HUES6 (cell line): ENCODE measurements at regions not wholly inside any gene's neighbourhood (a gene's known extent, or its start where the extent isn't known, plus 50 kb on each side); places are given as distances from the start of the nearest gene placed in this dataset.

ENCODE experiments used
- H3K27ac ChIP-seq: 2 replicates; pipeline ENCODE4 v1.7.0; 2013; ENCODE audit warnings: low read depth, mild to moderate bottlenecking, low read length, inconsistent platforms
- H3K27me3 ChIP-seq: 2 replicates; pipeline ENCODE4 v1.6.1; 2013; ENCODE audit warnings: low read length; ENCODE audit not compliant: control insufficient read depth, insufficient read depth
- H3K36me3 ChIP-seq: 2 replicates; pipeline ENCODE4 v1.6.1; 2013; ENCODE audit warnings: low read length; ENCODE audit not compliant: control insufficient read depth, insufficient read depth
- H3K4me1 ChIP-seq: 2 replicates; pipeline ENCODE4 v1.6.1; 2013; ENCODE audit warnings: low read length; ENCODE audit not compliant: control insufficient read depth, insufficient read depth
- H3K4me3 ChIP-seq: 2 replicates; pipeline ENCODE4 v1.5.1; 2013; ENCODE audit warnings: low read depth, low read length
- H3K9ac ChIP-seq: one replicate; pipeline ENCODE4 v1.6.1; 2013; ENCODE audit warnings: mild to moderate bottlenecking, low read length
- H3K9me3 ChIP-seq: 2 replicates; pipeline ENCODE4 v1.6.1; 2013; ENCODE audit warnings: low read depth, low read length; ENCODE audit not compliant: control insufficient read depth, insufficient read depth

DNA sequence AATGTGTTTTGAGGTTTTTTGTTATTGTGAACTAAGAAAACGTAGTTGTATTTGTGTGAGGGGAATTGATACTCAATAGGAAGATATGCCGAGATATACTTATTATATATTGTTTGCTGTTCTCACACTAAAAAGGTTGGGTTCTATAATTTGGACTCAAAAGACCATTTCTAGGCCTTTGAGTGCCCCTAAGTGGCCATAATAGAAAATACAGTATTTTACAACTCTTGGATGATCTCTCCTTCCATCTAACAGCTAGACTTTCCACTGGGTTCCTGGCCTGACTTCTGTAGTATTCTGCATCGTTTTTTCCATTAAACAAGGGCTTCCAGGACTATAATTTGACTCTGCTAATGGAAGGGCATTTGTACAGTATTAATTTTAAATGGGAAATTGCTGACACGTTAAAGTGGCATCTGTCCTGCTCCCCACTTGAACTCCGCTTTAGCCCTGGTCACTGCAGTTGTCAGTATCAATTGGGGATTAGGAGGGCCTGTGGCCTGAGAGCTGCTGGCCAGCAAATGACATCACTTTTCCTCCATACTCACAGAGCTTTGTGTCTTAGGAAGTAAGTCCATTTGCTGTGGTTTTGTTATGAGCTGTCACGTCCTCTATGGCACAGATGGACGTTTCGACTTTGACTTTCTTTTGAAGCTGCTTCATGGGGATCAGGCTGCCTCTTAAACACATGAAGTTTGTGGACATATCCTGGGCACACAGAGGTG lies 176.9 kb downstream of the SLIT2 start:
- H3K4me1 ChIP-seq, result peaks cover 6% of the 10 kb centered on the region; the same call in 1 of the 2 replicates
- H3K27ac ChIP-seq, result no peak overlapping the region
- H3K9me3 ChIP-seq, result no peaks in the 10 kb centered on the region
- H3K4me3 ChIP-seq, result no peak overlapping the region
- no peak overlapping the region for H3K9ac ChIP-seq
- H3K27me3 ChIP-seq, result no peaks in the 10 kb centered on the region
- H3K36me3 ChIP-seq, result no peaks in the 10 kb centered on the region

DNA sequence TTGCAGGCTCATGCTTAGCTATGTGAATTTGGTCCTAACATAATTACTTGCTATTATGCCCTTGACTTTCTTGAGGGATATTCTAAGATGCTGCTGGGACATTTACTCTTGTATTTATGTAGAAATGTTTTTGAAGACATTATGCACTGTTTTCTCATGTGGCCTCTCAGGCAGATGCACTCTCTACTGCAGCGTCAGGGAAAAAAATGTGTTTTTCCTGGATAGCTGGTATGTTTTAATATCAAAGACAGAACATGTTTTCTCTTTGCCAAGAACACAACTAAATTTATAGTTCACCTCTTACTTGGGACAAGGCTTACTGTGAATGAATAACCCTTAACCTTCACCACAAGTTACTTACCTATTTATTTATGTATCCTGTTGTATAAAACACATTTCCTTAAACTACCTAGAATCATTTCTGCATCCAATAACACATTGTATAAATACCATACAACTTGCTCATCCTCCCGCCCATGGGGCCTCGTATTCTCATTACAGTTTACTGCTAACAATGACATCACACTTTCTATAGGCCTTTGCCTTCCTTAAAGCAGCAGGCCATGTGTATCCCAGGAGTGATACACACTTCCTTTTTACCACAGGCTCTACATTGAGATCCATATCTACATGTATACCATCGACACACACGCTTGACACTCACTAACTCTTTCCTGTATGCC lies 178.7 kb downstream of the SLIT2 start:
- no peaks in the 10 kb centered on the region for H3K36me3 ChIP-seq
- no peaks in the 10 kb centered on the region for H3K9me3 ChIP-seq
- H3K9ac ChIP-seq, result no peak overlapping the region
- no peak overlapping the region for H3K4me3 ChIP-seq
- peaks cover 6% of the 10 kb centered on the region; the same call in 1 of the 2 replicates for H3K4me1 ChIP-seq
- no peak overlapping the region for H3K27ac ChIP-seq
- no peaks in the 10 kb centered on the region for H3K27me3 ChIP-seq

DNA sequence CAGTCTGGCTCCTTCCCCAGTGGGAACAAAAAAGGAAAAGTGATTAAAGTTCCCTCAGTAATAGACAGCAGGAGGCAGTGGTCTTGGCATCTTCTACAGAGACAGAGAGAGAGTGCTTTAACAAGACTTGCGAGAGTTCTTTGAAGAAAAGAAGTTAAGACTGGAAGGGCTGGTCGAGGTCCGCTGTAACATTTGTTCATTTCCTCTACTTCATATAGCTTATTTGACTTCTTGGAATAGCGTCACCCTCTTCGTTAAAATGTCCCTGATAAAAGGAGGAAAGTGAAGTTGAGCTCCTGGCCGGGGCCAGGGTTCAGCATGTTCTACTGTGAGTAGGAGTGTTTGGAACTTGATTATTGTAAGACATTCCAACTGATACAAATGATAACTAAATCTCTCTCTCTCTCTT lies 179.8 kb downstream of the SLIT2 start:
- Histone ChIP-seq H3K36me3 (no peaks in the 10 kb centered on the region), H3K4me1 (peaks cover 6% of the 10 kb centered on the region; the same call in 1 of the 2 replicates), H3K9ac (no peak overlapping the region), H3K27ac (no peak overlapping the region), H3K4me3 (no peak overlapping the region), H3K9me3 (no peaks in the 10 kb centered on the region), H3K27me3 (no peaks in the 10 kb centered on the region)

DNA sequence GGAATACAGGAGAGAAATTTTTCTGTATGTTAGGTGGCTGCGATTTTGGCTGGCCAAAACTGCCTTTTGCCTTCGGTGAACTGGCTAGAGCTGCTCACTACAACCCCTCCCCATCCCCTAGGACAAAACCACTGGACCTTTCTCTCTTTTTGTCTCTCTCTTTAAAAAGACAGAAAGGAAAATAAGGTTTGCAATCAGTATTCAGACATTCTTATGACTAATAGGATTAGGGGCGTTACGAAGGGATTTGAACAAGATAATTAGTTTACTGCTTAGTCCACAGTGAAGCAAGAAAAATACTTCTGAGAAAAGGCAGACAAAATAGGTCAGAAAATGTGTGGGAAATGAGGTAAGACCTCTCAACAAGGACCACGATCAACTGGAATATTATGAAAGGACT lies 180.4 kb downstream of the SLIT2 start:
- H3K9ac ChIP-seq, result no peak overlapping the region
- no peak overlapping the region for H3K4me3 ChIP-seq
- no peaks in the 10 kb centered on the region for H3K36me3 ChIP-seq
- peaks cover 6% of the 10 kb centered on the region; the same call in 1 of the 2 replicates for H3K4me1 ChIP-seq
- no peaks in the 10 kb centered on the region for H3K27me3 ChIP-seq
- no peaks in the 10 kb centered on the region for H3K9me3 ChIP-seq
- no peak overlapping the region for H3K27ac ChIP-seq

DNA sequence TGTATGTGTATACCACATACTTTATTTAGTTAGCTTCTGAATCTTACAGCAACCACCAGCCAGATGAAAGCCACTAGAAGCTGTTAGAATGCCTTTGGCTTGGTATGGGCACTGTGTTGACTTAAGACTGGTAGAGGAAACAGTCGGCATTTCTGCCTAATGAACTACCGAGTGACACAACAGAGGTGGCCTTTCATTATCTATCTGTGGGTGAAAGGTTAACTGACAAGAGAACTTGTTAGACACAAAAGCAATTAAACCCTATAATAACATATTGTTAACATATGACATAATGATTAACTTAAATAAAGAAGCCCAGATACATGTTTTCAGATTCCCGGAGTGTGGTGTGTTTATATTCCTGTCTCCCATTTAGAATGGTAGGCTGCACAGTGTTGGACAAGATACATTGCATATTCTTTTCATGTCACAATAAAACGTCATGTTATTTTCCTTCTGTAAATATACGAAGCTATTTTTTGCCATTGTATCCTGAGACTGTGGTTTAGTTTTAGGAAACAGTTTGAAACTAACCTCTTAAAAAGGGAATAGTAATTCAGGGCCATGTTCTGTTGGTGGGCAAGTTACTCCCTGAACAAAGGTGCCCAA lies 181.5 kb downstream of the SLIT2 start:
- no peaks in the 10 kb centered on the region for H3K27me3 ChIP-seq
- no peak overlapping the region for H3K4me3 ChIP-seq
- H3K4me1 ChIP-seq, result peaks cover 6% of the 10 kb centered on the region; the same call in 1 of the 2 replicates
- no peaks in the 10 kb centered on the region for H3K9me3 ChIP-seq
- H3K9ac ChIP-seq, result no peak overlapping the region
- H3K27ac ChIP-seq, result no peak overlapping the region
- no peaks in the 10 kb centered on the region for H3K36me3 ChIP-seq

DNA sequence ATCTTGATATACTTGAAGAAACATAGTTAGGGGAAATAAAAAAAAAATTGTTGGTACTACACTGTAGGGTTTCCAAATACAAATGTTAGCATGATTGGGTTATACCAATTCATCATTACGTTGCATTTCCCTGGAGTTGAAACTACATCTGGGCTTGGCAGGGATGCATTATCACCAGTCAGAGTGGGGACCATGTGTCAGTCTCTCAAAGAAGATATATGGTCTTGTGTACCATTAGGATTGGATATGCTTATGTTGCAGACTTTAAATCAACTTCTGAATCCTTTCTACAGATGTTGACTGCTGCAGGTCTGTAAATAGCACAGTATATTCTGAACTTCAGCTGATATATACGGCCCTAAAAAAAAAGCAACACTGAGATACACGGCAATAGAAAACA lies 188.5 kb downstream of the SLIT2 start:
- Histone ChIP-seq H3K4me3 (no peak overlapping the region), H3K9ac (no peak overlapping the region), H3K36me3 (no peaks in the 10 kb centered on the region), H3K9me3 (no peaks in the 10 kb centered on the region), H3K4me1 (no peaks in the 10 kb centered on the region), H3K27ac (no peak overlapping the region), H3K27me3 (no peaks in the 10 kb centered on the region)

DNA sequence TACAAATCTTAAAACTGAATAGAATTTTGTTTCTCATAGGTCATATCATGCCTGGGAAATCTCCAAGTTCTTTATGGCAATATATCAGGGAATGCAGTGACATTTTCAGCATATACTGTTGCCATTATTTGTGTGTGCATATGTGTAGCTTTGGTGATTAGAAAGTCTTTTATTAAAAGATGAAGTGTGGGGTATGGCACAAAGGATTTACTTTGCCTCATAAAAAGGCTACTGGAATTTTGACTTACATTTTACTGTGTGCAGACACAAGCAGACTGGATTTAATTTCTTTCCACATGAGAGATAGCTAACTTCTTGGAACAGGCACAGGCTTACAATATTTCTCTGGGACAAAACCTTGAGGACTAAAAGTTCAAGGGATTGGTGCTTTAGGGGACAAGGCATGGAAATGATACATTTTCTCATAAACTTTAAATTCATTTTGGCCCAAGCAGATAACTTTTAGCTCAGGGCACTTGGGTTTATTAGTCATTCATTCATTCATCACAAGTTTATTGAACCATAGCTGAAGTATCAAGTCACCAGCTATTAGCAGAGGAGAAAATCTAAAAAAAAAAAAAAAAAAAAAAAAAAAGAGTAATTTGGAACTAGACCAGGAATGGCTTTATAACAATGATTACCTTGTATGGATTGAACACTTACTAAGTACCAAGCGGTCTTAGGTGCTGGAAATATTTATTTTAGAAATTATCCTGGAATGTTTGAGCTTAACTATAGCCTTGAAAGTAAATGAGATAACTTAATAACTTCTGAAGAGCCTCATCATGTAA lies 191.5 kb downstream of the SLIT2 start:
- H3K36me3 ChIP-seq, result no peaks in the 10 kb centered on the region
- no peak overlapping the region for H3K4me3 ChIP-seq
- no peaks in the 10 kb centered on the region for H3K9me3 ChIP-seq
- no peaks in the 10 kb centered on the region for H3K4me1 ChIP-seq
- H3K27me3 ChIP-seq, result no peaks in the 10 kb centered on the region
- H3K27ac ChIP-seq, result no peak overlapping the region
- no peak overlapping the region for H3K9ac ChIP-seq

DNA sequence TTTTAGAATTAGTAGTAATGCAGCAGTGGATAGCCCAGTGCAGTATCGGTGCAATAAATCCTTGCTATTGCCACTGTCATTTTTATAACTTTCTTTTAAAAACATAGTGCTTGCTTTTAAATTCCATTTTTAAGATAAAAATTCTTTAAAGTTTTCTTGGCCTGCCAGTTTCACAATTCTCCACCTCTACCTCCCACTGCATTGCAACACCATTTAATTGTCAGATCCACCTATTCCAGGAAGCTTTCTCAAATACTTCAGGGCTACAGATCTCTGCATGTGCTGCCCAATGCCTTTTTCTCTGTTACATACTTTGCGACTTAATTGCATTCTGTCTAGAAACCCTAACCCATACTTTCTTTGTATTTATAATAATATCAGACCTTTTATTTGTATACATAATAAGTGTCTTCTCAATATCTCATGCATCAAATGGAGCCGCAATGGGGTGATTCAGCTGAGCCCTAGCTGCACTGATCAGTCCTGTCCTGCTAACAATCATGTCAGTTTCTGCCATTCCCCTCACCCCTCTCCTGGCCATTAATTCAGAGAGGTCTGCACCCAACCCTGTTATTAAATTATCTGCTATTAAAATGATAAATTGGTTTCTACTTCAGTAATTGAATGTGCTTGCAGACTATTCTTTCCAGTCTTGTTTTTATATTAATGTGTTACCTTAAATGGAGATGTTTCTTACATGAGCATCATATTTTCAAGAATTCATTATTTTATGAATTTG lies 193.1 kb downstream of the SLIT2 start:
- H3K9me3 ChIP-seq, result no peaks in the 10 kb centered on the region
- no peak overlapping the region for H3K27ac ChIP-seq
- H3K36me3 ChIP-seq, result no peaks in the 10 kb centered on the region
- H3K27me3 ChIP-seq, result no peaks in the 10 kb centered on the region
- H3K9ac ChIP-seq, result no peak overlapping the region
- H3K4me1 ChIP-seq, result no peaks in the 10 kb centered on the region
- no peak overlapping the region for H3K4me3 ChIP-seq

DNA sequence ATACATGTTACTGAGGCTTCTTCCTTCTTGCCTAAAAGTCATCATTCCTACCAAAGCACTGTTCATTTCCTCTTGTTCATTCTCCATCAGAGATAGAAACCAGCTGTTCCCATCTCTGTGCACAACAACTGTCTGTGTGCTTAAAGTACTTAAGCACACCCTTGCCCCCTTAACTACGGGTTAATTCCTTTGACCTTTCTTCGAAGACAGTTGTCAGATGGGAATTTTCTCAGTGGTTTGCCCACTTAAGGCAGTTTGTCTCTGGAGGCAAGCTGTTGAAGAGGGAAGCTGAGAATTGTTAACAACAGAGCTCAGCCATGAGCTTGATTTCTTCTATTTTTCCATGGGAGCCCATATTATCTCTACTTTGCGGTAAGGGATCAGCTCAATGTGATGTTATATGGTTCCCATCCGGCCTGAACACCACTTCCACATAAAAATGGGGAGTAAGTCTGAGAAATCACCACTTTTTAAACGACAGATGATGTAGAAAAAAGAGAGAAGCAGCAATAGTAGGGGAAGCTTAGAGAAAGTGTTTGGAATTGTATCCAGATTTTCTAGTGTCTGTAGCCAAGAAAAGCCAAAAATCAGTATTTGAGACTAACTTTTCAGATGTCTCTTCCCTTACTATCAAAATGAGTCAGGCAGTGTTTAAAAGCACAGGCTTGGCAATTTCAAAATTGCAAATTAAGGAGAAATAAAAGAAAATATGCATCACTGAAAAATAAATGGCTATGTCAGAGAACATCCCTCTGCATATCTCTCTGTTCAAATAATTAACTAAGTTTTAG lies 194.4 kb downstream of the SLIT2 start:
- no peak overlapping the region for H3K9ac ChIP-seq
- H3K4me3 ChIP-seq, result no peak overlapping the region
- no peaks in the 10 kb centered on the region for H3K9me3 ChIP-seq
- H3K27ac ChIP-seq, result no peak overlapping the region
- no peaks in the 10 kb centered on the region for H3K27me3 ChIP-seq
- H3K4me1 ChIP-seq, result no peaks in the 10 kb centered on the region
- no peaks in the 10 kb centered on the region for H3K36me3 ChIP-seq

DNA sequence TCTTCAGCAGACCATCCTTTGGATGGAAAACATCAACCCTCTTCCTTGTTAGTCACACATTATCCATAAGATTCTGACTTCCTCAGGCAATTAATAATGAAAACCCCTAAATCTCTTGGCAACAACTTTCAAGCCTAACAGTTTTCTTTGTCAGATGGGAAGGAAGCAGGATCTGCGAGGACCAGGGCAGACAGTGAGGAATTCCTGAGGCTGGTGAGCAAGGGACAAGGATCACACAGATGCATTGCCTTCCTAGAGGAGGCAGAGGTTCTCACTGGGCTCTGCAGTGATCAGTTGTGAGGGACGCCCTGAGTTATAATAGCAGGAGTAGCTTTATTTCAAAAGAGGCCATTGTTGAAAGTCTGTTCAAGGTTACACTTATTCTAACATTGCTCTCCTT lies 195.4 kb downstream of the SLIT2 start:
- Histone ChIP-seq H3K27ac (no peak overlapping the region), H3K9ac (no peak overlapping the region), H3K36me3 (no peaks in the 10 kb centered on the region), H3K4me3 (no peak overlapping the region), H3K9me3 (no peaks in the 10 kb centered on the region), H3K4me1 (no peaks in the 10 kb centered on the region), H3K27me3 (no peaks in the 10 kb centered on the region)
